ENCODE measurements at regions not wholly inside any gene's neighbourhood (a gene's known extent, or its start where the extent isn't known, plus 50 kb on each side); places are given as distances from the start of the nearest gene placed in this dataset.

- TF ChIP-seq CTCF (IDR thresholded peaks at IDR 0.05), result no peak
- TF ChIP-seq POLR2AphosphoS5 (IDR thresholded peaks at IDR 0.05), result no peak
- TF ChIP-seq EP300 (IDR thresholded peaks at IDR 0.05; ENCODE audit: low read depth), result no peak
- TF ChIP-seq POLR2A (IDR thresholded peaks at IDR 0.05), result no peak
Measured at GRCh38 chr3:95826419-95826818, 988.0 kb upstream of the EPHA6 start.

All from transverse colon (tissue), 4 donors.